Astrocyte of the cerebellum (primary cell): ENCODE measurements at regions not wholly inside any gene's neighbourhood (a gene's known extent, or its start where the extent isn't known, plus 50 kb on each side); places are given as distances from the start of the nearest gene placed in this dataset.

Experiments
- DNase-seq: peaks from one replicate; pipeline ENCODE4 v3.0.0-alpha.2; 2011; ENCODE audit warnings: low read depth
- H3K4me3 ChIP-seq: 2 replicates; pipeline ENCODE4 v1.5.1; 2011; ENCODE audit warnings: mild to moderate bottlenecking, low read depth, low read length, moderate library complexity
- CTCF ChIP-seq: IDR thresholded peaks from 2 replicates; pipeline ENCODE4 v1.5.1; 2012; ENCODE audit warnings: low read length, low read depth, moderate library complexity, mild to moderate bottlenecking; ENCODE audit errors: missing control alignments
- in situ Hi-C: cut with HindIII; loops from 2 replicates; pipeline ENCODE4 v1.10.0; 2017; ENCODE audit warnings: low sequenced_read_pairs

- in situ Hi-C loops, result no loop called here
- peak overlapping the region; percentile 38 for H3K4me3 ChIP-seq
- no peak for DNase-seq
- peak; percentile 8 for TF ChIP-seq CTCF
Measured at GRCh38 chr3:68007621-68008226, 353.3 kb upstream of the SUCLG2 start.

GRCh38 chr3:68006646-68007045 lies 352.2 kb upstream of the SUCLG2 start:
- in situ Hi-C loops, result no loop called here
- no peak overlapping the region for H3K4me3 ChIP-seq
- no peak for TF ChIP-seq CTCF
- no peak for DNase-seq

- H3K4me3 ChIP-seq, result no peak overlapping the region
- in situ Hi-C loops, result no loop called here
- no peak for TF ChIP-seq CTCF
- DNase-seq, result no peak
Measured at GRCh38 chr3:68004091-68004490, 349.7 kb upstream of the SUCLG2 start.

GRCh38 chr3:67998281-67998680 lies 343.9 kb upstream of the SUCLG2 start:
- DNase-seq, result no peak
- no peak for TF ChIP-seq CTCF
- H3K4me3 ChIP-seq, result no peak overlapping the region
- in situ Hi-C loops, result no loop called here

GRCh38 chr3:67995206-67995605 lies 340.8 kb upstream of the SUCLG2 start:
- in situ Hi-C loops, result no loop called here
- no peak for TF ChIP-seq CTCF
- DNase-seq, result no peak
- H3K4me3 ChIP-seq, result no peak overlapping the region

GRCh38 chr3:67986706-67987105 lies 332.3 kb upstream of the SUCLG2 start:
- TF ChIP-seq CTCF, result no peak
- no peak overlapping the region for H3K4me3 ChIP-seq
- no peak for DNase-seq
- in situ Hi-C loops, result no loop called here
